Mesenchymal stem cell (in vitro differentiated cells and primary cell): ENCODE measurements at regions not wholly inside any gene's neighbourhood (a gene's known extent, or its start where the extent isn't known, plus 50 kb on each side); places are given as distances from the start of the nearest gene placed in this dataset.

Experiments used
- DNase-seq: peaks from one replicate; pipeline ENCODE4 v3.0.0-alpha.2; 2013
- H2AFZ ChIP-seq: one replicate; pipeline ENCODE4 v1.6.1; 2013; ENCODE audit warnings: low read depth, mild to moderate bottlenecking, control low read depth, inconsistent platforms, low read length, moderate library complexity
- H2AK5ac ChIP-seq: 2 replicates; pipeline ENCODE4 v1.6.1; 2013; ENCODE audit warnings: low read length, moderate library complexity, mild to moderate bottlenecking, inconsistent platforms; ENCODE audit not compliant: severe bottlenecking
- H2BK120ac ChIP-seq: one replicate; pipeline ENCODE4 v1.6.1; 2013; ENCODE audit warnings: low read depth, mild to moderate bottlenecking, inconsistent platforms, low read length, moderate library complexity
- H2BK12ac ChIP-seq, 2 experiments: one replicate each; pipeline ENCODE4 v1.6.1; 2013; ENCODE audit warnings: inconsistent platforms in 2 of 2, low read length in 2 of 2, mild to moderate bottlenecking in 2 of 2, moderate library complexity in 2 of 2, control low read depth in 1 of 2
- H2BK15ac ChIP-seq: one replicate; pipeline ENCODE4 v1.6.1; 2013; ENCODE audit warnings: mild to moderate bottlenecking, low read depth, inconsistent platforms; ENCODE audit not compliant: poor library complexity, severe bottlenecking
- H2BK5ac ChIP-seq: 2 replicates; pipeline ENCODE4 v1.6.1; 2013; ENCODE audit warnings: low read depth, mild to moderate bottlenecking, low read length, control low read depth, inconsistent platforms; ENCODE audit not compliant: poor library complexity, severe bottlenecking
- H3K14ac ChIP-seq, 2 experiments: one replicate each; pipeline ENCODE4 v1.6.1; 2013; ENCODE audit warnings: inconsistent platforms in 2 of 2, low read length in 2 of 2, control low read depth in 1 of 2, mild to moderate bottlenecking in 1 of 2, moderate library complexity in 1 of 2
- H3K18ac ChIP-seq, 2 experiments: one replicate each; pipeline ENCODE4 v1.6.1; 2013; ENCODE audit warnings: inconsistent platforms in 2 of 2, low read length in 2 of 2, control low read depth in 1 of 2, low read depth in 1 of 2, mild to moderate bottlenecking in 1 of 2
- H3K23ac ChIP-seq, 2 experiments: one replicate each; pipeline ENCODE4 v1.6.1; 2013; ENCODE audit warnings: inconsistent platforms in 2 of 2, low read length in 2 of 2, mild to moderate bottlenecking in 2 of 2, moderate library complexity in 2 of 2, control low read depth in 1 of 2
- H3K27ac ChIP-seq: 2 replicates; pipeline ENCODE4 v1.5.1; 2013; ENCODE audit warnings: mild to moderate bottlenecking, moderate library complexity, low read length, control low read depth, inconsistent platforms; ENCODE audit not compliant: poor library complexity, severe bottlenecking
- H3K27me3 ChIP-seq, 2 experiments: 2 replicates each; pipeline versions ENCODE4 v1.6.1 to v1.7.0; 2013; ENCODE audit warnings: low read length in 2 of 2, mild to moderate bottlenecking in 2 of 2, moderate library complexity in 2 of 2, control low read depth in 1 of 2, inconsistent platforms in 1 of 2; ENCODE audit not compliant: control insufficient read depth in 1 of 2, insufficient read depth in 1 of 2
- H3K36me3 ChIP-seq, 2 experiments: 2 replicates each; pipeline versions ENCODE4 v1.6.1 to v1.7.0; 2013; ENCODE audit warnings: low read length in 2 of 2, control low read depth in 1 of 2, inconsistent platforms in 1 of 2, low read depth in 1 of 2, mild to moderate bottlenecking in 1 of 2; ENCODE audit not compliant: insufficient read depth in 2 of 2, control insufficient read depth in 1 of 2
- H3K4ac ChIP-seq, 2 experiments: one replicate each; pipeline ENCODE4 v1.6.1; 2013; ENCODE audit warnings: inconsistent platforms in 2 of 2, low read length in 2 of 2, mild to moderate bottlenecking in 2 of 2, moderate library complexity in 2 of 2, control low read depth in 1 of 2, low read depth in 1 of 2
- H3K4me1 ChIP-seq: 2 replicates; pipeline ENCODE4 v1.6.1; 2013; ENCODE audit warnings: low read depth, low read length, control low read depth; ENCODE audit not compliant: control insufficient read depth, insufficient read depth
- H3K4me2 ChIP-seq: 2 replicates; pipeline ENCODE4 v1.6.1; 2013; ENCODE audit warnings: low read length, mild to moderate bottlenecking, inconsistent platforms; ENCODE audit not compliant: poor library complexity, severe bottlenecking
- H3K4me3 ChIP-seq, 2 experiments: 2 replicates each; pipeline versions ENCODE4 v1.5.1 to v1.7.0; 2013; ENCODE audit warnings: low read length in 2 of 2, mild to moderate bottlenecking in 2 of 2, control low read depth in 1 of 2, low read depth in 1 of 2; ENCODE audit not compliant: insufficient read depth in 1 of 2
- H3K79me1 ChIP-seq: replicated peaks from 2 replicates; pipeline ENCODE4 v1.6.1; 2013; ENCODE audit warnings: mild to moderate bottlenecking, control low read depth, low read length, inconsistent platforms; ENCODE audit not compliant: poor library complexity, severe bottlenecking
- H3K9ac ChIP-seq: 2 replicates; pipeline ENCODE4 v1.7.0; 2013; ENCODE audit warnings: mild to moderate bottlenecking, low read length, moderate library complexity
- H3K9me3 ChIP-seq: 2 replicates; pipeline ENCODE4 v1.7.0; 2013; ENCODE audit warnings: mild to moderate bottlenecking, low read length; ENCODE audit not compliant: control insufficient read depth
- H4K8ac ChIP-seq: one replicate; pipeline ENCODE4 v1.6.1; 2013; ENCODE audit warnings: inconsistent platforms, mild to moderate bottlenecking, low read length, moderate library complexity
- H4K91ac ChIP-seq: one replicate; pipeline ENCODE4 v1.6.1; 2013; ENCODE audit warnings: mild to moderate bottlenecking, low read length, inconsistent platforms
- WGBS: methylation state at CpG from one replicate; pipeline ENCODE4 v1.1.7; 2013; ENCODE audit warnings: mixed read lengths; 5-methylcytosine and 5-hydroxymethylcytosine counted together

DNA sequence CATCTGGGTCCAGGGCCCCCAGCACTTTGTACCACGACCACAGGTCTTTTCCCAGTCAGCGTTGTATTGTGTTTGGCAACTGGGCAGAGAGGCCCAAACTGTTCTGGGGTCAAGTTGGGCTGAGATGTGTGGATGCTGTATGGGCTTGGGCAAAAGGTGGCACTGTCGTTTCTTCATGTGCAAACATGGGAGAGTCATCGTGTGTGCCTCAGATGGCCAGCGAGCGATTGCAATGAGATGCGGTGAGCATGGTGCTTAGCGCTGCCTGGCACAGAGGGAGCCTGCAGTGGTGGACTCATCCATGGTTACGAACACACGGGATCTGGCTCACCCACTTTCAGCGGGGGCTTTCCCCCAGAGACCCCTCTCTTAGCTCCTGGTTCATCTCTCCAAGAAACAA lies 120.4 kb upstream of the SORCS3 start:
- DNase-seq: no peak
- Histone ChIP-seq H4K91ac (no peak overlapping the region), H4K8ac (no peak overlapping the region), H3K79me1 (no peaks in the 10 kb centered on the region), H2BK15ac (no peak overlapping the region), H3K4me2 (no peak overlapping the region), H3K27me3 (peaks cover 0 to 25% of the 10 kb centered on the region in 2 experiments), H3K9ac (no peak overlapping the region), H2BK12ac (no peak overlapping the region), H3K14ac (no peak overlapping the region), H3K4me3 (no peak overlapping the region), H3K27ac (no peak overlapping the region), H3K18ac (no peak overlapping the region), H2BK5ac (no peak overlapping the region), H3K36me3 (no peaks in the 10 kb centered on the region), H3K4ac (no peak overlapping the region), H3K4me1 (no peaks in the 10 kb centered on the region), H3K9me3 (no peaks in the 10 kb centered on the region), H2BK120ac (no peak overlapping the region), H3K23ac (no peak overlapping the region), H2AFZ (no peak overlapping the region), H2AK5ac (no peak overlapping the region)
- WGBS: 77% methylated on average over 11 of the region's 11 CpGs

DNA sequence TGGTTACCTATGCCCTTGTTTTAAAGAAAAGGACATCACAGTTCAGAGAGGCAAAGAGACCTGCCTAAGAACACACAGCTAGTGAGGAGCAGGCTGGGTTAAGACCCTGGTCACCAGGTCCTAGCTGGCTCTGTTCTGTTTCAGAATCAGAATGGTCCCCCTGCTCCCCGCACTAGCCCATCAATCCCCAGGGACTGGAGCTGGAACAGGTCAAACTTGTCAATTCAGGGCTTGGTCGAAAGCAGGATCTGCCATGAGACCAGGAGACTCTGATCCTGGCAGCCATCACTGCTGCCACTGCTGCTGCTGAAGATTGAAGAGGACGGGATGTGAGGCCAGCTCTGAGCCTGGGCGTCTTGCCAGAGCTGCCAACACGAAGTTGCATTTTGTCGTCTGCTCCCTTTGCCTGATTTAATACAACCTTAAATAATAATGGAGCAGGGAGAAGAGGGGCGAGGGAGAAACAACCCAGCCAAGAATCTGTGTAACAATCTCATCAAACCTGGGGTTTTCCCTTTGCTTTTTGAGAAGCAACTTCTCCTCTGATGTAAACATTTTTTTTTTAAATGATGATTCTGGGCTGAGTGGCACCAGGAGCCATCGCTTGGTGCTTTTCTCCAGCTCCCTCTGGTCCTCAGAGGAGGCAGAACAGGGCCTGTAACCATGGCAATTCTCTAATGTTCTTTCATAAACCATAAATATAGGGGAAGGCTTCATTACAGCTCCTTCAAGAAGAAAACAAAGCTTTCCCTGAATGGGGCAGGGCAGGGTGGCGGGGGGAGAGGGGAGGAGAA lies 119.0 kb upstream of the SORCS3 start:
- H4K91ac ChIP-seq: no peak overlapping the region
- no peak for DNase-seq
- no peak overlapping the region for H2AFZ ChIP-seq
- WGBS: 65% methylated on average over 9 of the region's 9 CpGs
- no peak overlapping the region for H2AK5ac ChIP-seq
- no peak overlapping the region for H2BK15ac ChIP-seq
- H3K18ac ChIP-seq: no peak overlapping the region
- no peak overlapping the region for H3K4me3 ChIP-seq
- H2BK5ac ChIP-seq: no peak overlapping the region
- no peaks in the 10 kb centered on the region for H3K9me3 ChIP-seq
- no peak overlapping the region for H3K27ac ChIP-seq
- H3K4ac ChIP-seq: no peak overlapping the region
- H3K23ac ChIP-seq: no peak overlapping the region
- H3K4me1 ChIP-seq: no peaks in the 10 kb centered on the region
- H3K79me1 ChIP-seq: no peaks in the 10 kb centered on the region
- H3K27me3 ChIP-seq: peaks cover 0 to 20% of the 10 kb centered on the region in 2 experiments
- H3K36me3 ChIP-seq: no peaks in the 10 kb centered on the region
- no peak overlapping the region for H2BK12ac ChIP-seq
- no peak overlapping the region for H3K9ac ChIP-seq
- no peak overlapping the region for H2BK120ac ChIP-seq
- H4K8ac ChIP-seq: no peak overlapping the region
- no peak overlapping the region for H3K14ac ChIP-seq
- H3K4me2 ChIP-seq: no peak overlapping the region

- Histone ChIP-seq H3K23ac (no peak overlapping the region), H3K9me3 (no peaks in the 10 kb centered on the region), H2BK12ac (no peak overlapping the region), H4K91ac (no peak overlapping the region), H2BK5ac (no peak overlapping the region), H2AFZ (no peak overlapping the region), H3K4me1 (no peaks in the 10 kb centered on the region), H3K9ac (no peak overlapping the region), H3K18ac (no peak overlapping the region), H2AK5ac (no peak overlapping the region), H3K79me1 (no peaks in the 10 kb centered on the region), H3K27ac (no peak overlapping the region), H3K4me2 (no peak overlapping the region), H3K36me3 (no peaks in the 10 kb centered on the region), H2BK120ac (no peak overlapping the region), H3K4ac (no peak overlapping the region), H4K8ac (no peak overlapping the region), H3K4me3 (no peak overlapping the region), H2BK15ac (no peak overlapping the region), H3K27me3 (peaks cover 0 to 20% of the 10 kb centered on the region in 2 experiments), H3K14ac (no peak overlapping the region)
- WGBS: 64% methylated on average over 2 of the region's 2 CpGs
- no peak for DNase-seq
Measured at GRCh38 chr10:104526188-104526587, 114.9 kb upstream of the SORCS3 start.

DNA sequence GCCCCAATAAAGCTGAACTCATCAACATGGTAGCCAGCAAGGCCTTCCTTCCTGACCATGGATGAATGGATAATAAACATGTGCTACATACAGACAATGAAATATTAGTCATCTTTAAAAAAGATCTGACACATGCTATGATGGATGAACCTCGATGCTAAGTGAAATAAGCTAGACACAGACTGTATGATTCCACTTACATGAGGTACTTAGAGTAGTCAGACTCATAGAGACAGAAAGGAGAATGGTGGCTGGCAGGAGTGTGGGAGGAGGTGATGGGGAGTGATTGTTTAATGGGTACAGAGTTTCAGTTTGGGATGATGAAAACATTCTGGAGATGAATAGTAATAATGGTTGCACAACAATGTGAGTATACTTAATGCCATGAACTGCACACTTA lies 114.1 kb upstream of the SORCS3 start:
- no peak overlapping the region for H2AFZ ChIP-seq
- H3K9me3 ChIP-seq: no peaks in the 10 kb centered on the region
- no peaks in the 10 kb centered on the region for H3K79me1 ChIP-seq
- H3K27ac ChIP-seq: no peak overlapping the region
- no peaks in the 10 kb centered on the region for H3K36me3 ChIP-seq
- H3K4me2 ChIP-seq: no peak overlapping the region
- H3K4me1 ChIP-seq: no peaks in the 10 kb centered on the region
- no peak overlapping the region for H3K4ac ChIP-seq
- DNase-seq: no peak
- H2BK15ac ChIP-seq: no peak overlapping the region
- H3K9ac ChIP-seq: no peak overlapping the region
- no peak overlapping the region for H4K91ac ChIP-seq
- no peak overlapping the region for H2BK5ac ChIP-seq
- no peak overlapping the region for H3K18ac ChIP-seq
- no peak overlapping the region for H2BK120ac ChIP-seq
- H2AK5ac ChIP-seq: no peak overlapping the region
- no peak overlapping the region for H3K4me3 ChIP-seq
- H3K14ac ChIP-seq: no peak overlapping the region
- no peak overlapping the region for H2BK12ac ChIP-seq
- peaks cover 0 to 15% of the 10 kb centered on the region in 2 experiments for H3K27me3 ChIP-seq
- no peak overlapping the region for H4K8ac ChIP-seq
- 38% methylated on average over 1 of the region's 1 CpG for WGBS
- no peak overlapping the region for H3K23ac ChIP-seq
